Thyroid gland (tissue), 4 donors: ENCODE measurements at regions not wholly inside any gene's neighbourhood (a gene's known extent, or its start where the extent isn't known, plus 50 kb on each side); places are given as distances from the start of the nearest gene placed in this dataset.

Experiments
- CTCF ChIP-seq, 6 experiments: fragments of 200-600 bp in 3 of 6; fragments of 450-650 bp in 3 of 6; sonication (generic) in 3 of 6; IDR thresholded peaks; one replicate each; pipeline ENCODE4 v1.5.1; 2016 to 2019; ENCODE audit warnings: antibody characterized with exemption in 6 of 6, mild to moderate bottlenecking in 2 of 6, inconsistent platforms in 1 of 6, moderate library complexity in 1 of 6
- POLR2A ChIP-seq, 2 donors: fragments of 450-650 bp; IDR thresholded peaks; one replicate each; pipeline ENCODE4 v1.6.1; 2017; ENCODE audit warnings: antibody characterized with exemption in 2 of 2, mild to moderate bottlenecking in 2 of 2, moderate library complexity in 1 of 2

- TF ChIP-seq CTCF (IDR thresholded peaks at IDR 0.05) (no peak), POLR2A (IDR thresholded peaks at IDR 0.05) (no peak)
Measured at GRCh38 chr15:62900071-62900802, 142.3 kb upstream of the TPM1 start.
